K562 (cell line): ENCODE measurements at regions not wholly inside any gene's neighbourhood (a gene's known extent, or its start where the extent isn't known, plus 50 kb on each side); places are given as distances from the start of the nearest gene placed in this dataset.
"Not testable (repeated sequence)": the region's sequence is repeated elsewhere in the genome, so short reads cannot be mapped to it uniquely, and the experiment has no call there.

Experiments used
- ATAC-seq: fragments of 200-7000 bp; cut with Tn5 transposase; 3 replicates; pipeline ENCODE4 v1.9.1; 2020; ENCODE audit warnings: moderate library complexity
- BruUV-seq: library from RNA; stranded (reverse); fragments of 400-500 nt; replicated peaks from 2 replicates; lab custom pipeline; 2021; lab: Mats Ljungman, UMichigan
- CTCF ChIA-PET: fragments of 300-600 bp; formaldehyde crosslinking; extraction: SDS; loops from one replicate; lab custom pipeline; 2021; ENCODE audit warnings: low intra/inter-chr PET ratio; lab: Yijun Ruan, JAX
- POLR2A ChIA-PET: fragments of 300-600, 350-650 bp; sonication (Branson Sonifier 250); formaldehyde crosslinking; extraction: SDS; loops from one replicate; lab custom pipeline; 2021; ENCODE audit warnings: antibody characterized with exemption, inconsistent platforms; lab: Yijun Ruan, JAX
- DNase-seq, 4 experiments: peaks; one replicate each; pipeline versions ENCODE4 v3.0.0 to v3.0.0-alpha.2; 2011 to 2018; ENCODE audit warnings: low spot score in 3 of 4, mixed read lengths in 3 of 4; ENCODE audit errors: extremely low read depth in 1 of 4
- FAIRE-seq: peaks from 2 replicates; lab custom pipeline; 2011; peaks lifted over from hg19 to GRCh38; lab: Jason Lieb, UNC
- H2AFZ ChIP-seq: 2 replicates; pipeline ENCODE4 v1.6.0; 2011; ENCODE audit warnings: low read depth, low read length, control low read depth, inconsistent platforms
- H3K27ac ChIP-seq: fragments of 200-600 bp; 3 replicates; pipeline ENCODE4 v1.8.0; 2011; ENCODE audit warnings: low read depth, mild to moderate bottlenecking, control low read depth, inconsistent platforms, low read length, moderate library complexity, mixed read lengths; ENCODE audit errors: extremely low read depth
- H3K27me3 ChIP-seq, 2 experiments: fragments of 300-600 bp in 1 of 2; 2 replicates in 1 of 2; 3 replicates in 1 of 2; pipeline versions ENCODE4 v1.6.0 to v1.8.0; 2011; ENCODE audit warnings: inconsistent platforms in 2 of 2, low read length in 2 of 2, mild to moderate bottlenecking in 1 of 2, mixed read lengths in 1 of 2, moderate library complexity in 1 of 2; ENCODE audit not compliant: control insufficient read depth in 2 of 2, insufficient read depth in 2 of 2
- H3K36me3 ChIP-seq: fragments of 300-600 bp; 3 replicates; pipeline ENCODE4 v1.8.0; 2011; ENCODE audit warnings: mild to moderate bottlenecking, low read length, inconsistent platforms; ENCODE audit not compliant: control insufficient read depth, insufficient read depth
- H3K4me1 ChIP-seq, 2 experiments: fragments of 200-600 bp in 1 of 2; replicated peaks in 1 of 2; 2 replicates in 1 of 2; 3 replicates in 1 of 2; pipeline versions ENCODE4 v1.5.1 to v1.8.0; 2011; ENCODE audit warnings: inconsistent platforms in 2 of 2, low read length in 2 of 2, mild to moderate bottlenecking in 1 of 2, mixed read lengths in 1 of 2, moderate library complexity in 1 of 2; ENCODE audit not compliant: control insufficient read depth in 2 of 2, insufficient read depth in 2 of 2
- H3K4me2 ChIP-seq: 2 replicates; pipeline ENCODE4 v1.6.1; 2011; ENCODE audit warnings: low read length, control low read depth, inconsistent platforms, mixed read lengths; ENCODE audit not compliant: insufficient read depth
- H3K4me3 ChIP-seq: fragments of 200-600 bp; sonication (generic), shearing (Covaris generic); 2 replicates; pipeline ENCODE4 v1.5.1; 2016; ENCODE audit warnings: control low read depth, inconsistent platforms
- H3K79me2 ChIP-seq: fragments of 200-600 bp; 3 replicates; pipeline ENCODE4 v1.8.0; 2011; ENCODE audit warnings: low read length, inconsistent platforms; ENCODE audit not compliant: control insufficient read depth, insufficient read depth
- H3K9ac ChIP-seq, 2 experiments: 2 replicates each; pipeline versions ENCODE4 v1.6.0 to v1.6.1; 2011; ENCODE audit warnings: low read depth in 2 of 2, low read length in 2 of 2, control low read depth in 1 of 2, inconsistent platforms in 1 of 2, mild to moderate bottlenecking in 1 of 2, mixed read lengths in 1 of 2; ENCODE audit not compliant: insufficient read depth in 1 of 2
- H3K9me1 ChIP-seq: one replicate; pipeline ENCODE4 v1.6.0; 2011; ENCODE audit warnings: inconsistent platforms, mild to moderate bottlenecking, low read length, moderate library complexity; ENCODE audit not compliant: control insufficient read depth, insufficient read depth
- H3K9me3 ChIP-seq: replicated peaks from 2 replicates; pipeline ENCODE4 v1.5.1; 2011; ENCODE audit warnings: low read depth, low read length, inconsistent platforms; ENCODE audit not compliant: control insufficient read depth, insufficient read depth
- H4K20me1 ChIP-seq: replicated peaks from 2 replicates; pipeline ENCODE4 v1.6.1; 2011; ENCODE audit warnings: low read length, inconsistent platforms, mixed read lengths; ENCODE audit not compliant: control insufficient read depth, insufficient read depth
- HMGN3 ChIP-seq: IDR thresholded peaks from 2 replicates; pipeline ENCODE4 v1.6.1; 2011; ENCODE audit warnings: borderline replicate concordance, low read depth, mild to moderate bottlenecking, mixed read lengths, low read length; ENCODE audit not compliant: insufficient read length; ENCODE audit errors: extremely low read depth
- TRIM28 ChIP-seq: fragments of 450-650 bp; IDR thresholded peaks from 2 replicates; pipeline ENCODE4 v1.6.1; 2017
- WGBS: fragments of 100-300 bp; shearing (Covaris generic); methylation state at CpG from one replicate; pipeline ENCODE4 v1.1.6; 2016; ENCODE audit warnings: low coverage, mixed read lengths; ENCODE audit not compliant: insufficient coverage; ENCODE audit errors: missing lambda C conversion rate; 5-methylcytosine and 5-hydroxymethylcytosine counted together
- in situ Hi-C: fragments of 300-500 bp; cut with MboI; formaldehyde crosslinking; loops from 4 replicates; pipeline ENCODE4 v1.15.0; 2018; ENCODE audit warnings: inconsistent platforms, mixed read lengths
- intact Hi-C: fragments of 100-400 bp; cut with micrococcal nuclease; formaldehyde crosslinking; loops from 2 replicates; pipeline ENCODE4 v1.14.2; 2022
- TF ChIP-seq, protein P1 (sequence below): fragments of 450-650 bp; formaldehyde crosslinking; conservative IDR thresholded peaks from 2 replicates; pipeline ENCODE4 v1.4.0; 2022; ENCODE audit warnings: mild to moderate bottlenecking, missing genetic modification characterization
- TF ChIP-seq, protein P2 (sequence below): fragments of 450-650 bp; IDR thresholded peaks from 2 replicates; pipeline ENCODE4 v1.6.1; 2017; ENCODE audit warnings: mild to moderate bottlenecking, moderate library complexity

DNA sequence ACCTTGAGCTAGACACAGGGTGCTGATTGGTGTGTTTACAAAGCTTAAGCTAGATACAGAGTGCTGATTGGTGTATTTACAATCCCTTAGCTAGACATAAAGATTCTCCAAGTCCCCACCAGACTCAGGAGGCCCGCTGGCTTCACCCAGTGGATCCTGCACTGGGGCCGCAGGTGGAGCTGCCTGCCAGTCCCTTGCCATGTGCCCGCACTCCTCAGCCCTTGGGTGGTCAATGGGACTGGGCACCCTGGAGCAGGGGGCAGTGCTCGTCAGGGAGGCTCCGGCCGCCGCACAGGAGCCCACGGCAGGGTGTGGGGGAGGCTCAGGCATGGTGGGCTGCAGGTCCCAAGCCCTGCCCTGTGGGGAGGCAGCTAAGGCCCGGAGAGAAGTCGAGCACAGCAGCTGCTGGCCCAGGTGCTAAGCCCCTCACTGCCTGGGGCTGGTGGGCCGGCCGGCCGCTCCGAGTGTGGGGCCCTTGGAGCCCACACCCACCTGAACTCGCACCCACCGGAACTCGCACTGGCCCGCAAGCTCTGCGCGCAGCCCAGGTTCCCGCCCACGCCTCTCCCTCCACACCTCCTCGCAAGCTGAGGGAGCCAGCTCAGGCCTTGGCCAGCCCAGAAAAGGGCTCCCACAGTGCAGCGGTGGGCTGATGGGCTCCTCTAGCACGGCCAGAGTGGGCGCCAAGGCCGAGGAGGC, 169.1 kb upstream of the ARSJ start:
- intact Hi-C loops, H3K27ac ChIP-seq, in situ Hi-C loops, CTCF ChIA-PET, H3K9me1 ChIP-seq, H3K36me3 ChIP-seq, H3K4me2 ChIP-seq, H3K4me3 ChIP-seq, H3K27me3 ChIP-seq, FAIRE-seq, H3K9ac ChIP-seq, H2AFZ ChIP-seq, POLR2A ChIA-PET, BruUV-seq, ATAC-seq, H4K20me1 ChIP-seq, DNase-seq, H3K79me2 ChIP-seq, H3K4me1 ChIP-seq, H3K9me3 ChIP-seq: not testable (repeated sequence)
- WGBS: 12% methylated on average over 21 of the region's 27 CpGs

DNA sequence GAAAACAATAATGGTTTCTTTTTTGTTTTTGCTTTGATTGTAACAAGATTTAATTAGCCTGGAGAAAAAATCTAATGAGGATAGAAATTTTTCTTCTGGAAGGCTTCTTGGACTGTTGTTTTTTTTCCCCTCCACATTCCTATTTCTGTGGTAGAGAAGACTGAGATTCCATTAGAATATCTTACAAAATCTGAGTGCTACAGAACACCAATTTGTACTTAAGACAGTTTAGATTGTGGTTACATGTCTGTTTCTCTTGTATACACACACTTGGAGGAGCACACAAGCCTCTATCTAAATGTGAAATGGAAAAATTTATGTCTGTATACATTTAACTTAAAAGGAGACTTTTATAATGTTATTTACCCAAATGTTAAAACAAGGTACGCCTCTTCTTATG, 176.9 kb upstream of the ARSJ start:
- Histone ChIP-seq H3K9me3 (no peaks in the 10 kb centered on the region), H3K9me1 (no peaks in the 10 kb centered on the region), H3K79me2 (no peaks in the 10 kb centered on the region), H2AFZ (no peak overlapping the region), H4K20me1 (no peaks in the 10 kb centered on the region), H3K4me1 (no peaks in the 10 kb centered on the region), H3K27me3 (no peaks in the 10 kb centered on the region), H3K9ac (no peak overlapping the region), H3K4me3 (no peak overlapping the region), H3K36me3 (no peaks in the 10 kb centered on the region), H3K4me2 (no peak overlapping the region), H3K27ac (no peak overlapping the region)
- no peak for DNase-seq
- ATAC-seq: no peak
- ChIA-PET POLR2A (no interaction called here), CTCF (no interaction called here)
- intact Hi-C loops (no loop called here), in situ Hi-C loops (no loop called here)
- no peak for TF ChIP-seq TRIM28
- TF ChIP-seq HMGN3: no peak
- TF ChIP-seq, protein P1, sequence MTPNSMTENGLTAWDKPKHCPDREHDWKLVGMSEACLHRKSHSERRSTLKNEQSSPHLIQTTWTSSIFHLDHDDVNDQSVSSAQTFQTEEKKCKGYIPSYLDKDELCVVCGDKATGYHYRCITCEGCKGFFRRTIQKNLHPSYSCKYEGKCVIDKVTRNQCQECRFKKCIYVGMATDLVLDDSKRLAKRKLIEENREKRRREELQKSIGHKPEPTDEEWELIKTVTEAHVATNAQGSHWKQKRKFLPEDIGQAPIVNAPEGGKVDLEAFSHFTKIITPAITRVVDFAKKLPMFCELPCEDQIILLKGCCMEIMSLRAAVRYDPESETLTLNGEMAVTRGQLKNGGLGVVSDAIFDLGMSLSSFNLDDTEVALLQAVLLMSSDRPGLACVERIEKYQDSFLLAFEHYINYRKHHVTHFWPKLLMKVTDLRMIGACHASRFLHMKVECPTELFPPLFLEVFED (CRISPR knock-in tag): no peak
- TF ChIP-seq, protein P2, sequence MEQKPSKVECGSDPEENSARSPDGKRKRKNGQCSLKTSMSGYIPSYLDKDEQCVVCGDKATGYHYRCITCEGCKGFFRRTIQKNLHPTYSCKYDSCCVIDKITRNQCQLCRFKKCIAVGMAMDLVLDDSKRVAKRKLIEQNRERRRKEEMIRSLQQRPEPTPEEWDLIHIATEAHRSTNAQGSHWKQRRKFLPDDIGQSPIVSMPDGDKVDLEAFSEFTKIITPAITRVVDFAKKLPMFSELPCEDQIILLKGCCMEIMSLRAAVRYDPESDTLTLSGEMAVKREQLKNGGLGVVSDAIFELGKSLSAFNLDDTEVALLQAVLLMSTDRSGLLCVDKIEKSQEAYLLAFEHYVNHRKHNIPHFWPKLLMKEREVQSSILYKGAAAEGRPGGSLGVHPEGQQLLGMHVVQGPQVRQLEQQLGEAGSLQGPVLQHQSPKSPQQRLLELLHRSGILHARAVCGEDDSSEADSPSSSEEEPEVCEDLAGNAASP: no peak
- 0% methylated on average over 1 of the region's 1 CpG for WGBS
- no TSS peak for BruUV-seq
- FAIRE-seq: no peak
